IPS-NIHi7 (cell line): ENCODE measurements at regions not wholly inside any gene's neighbourhood (a gene's known extent, or its start where the extent isn't known, plus 50 kb on each side); places are given as distances from the start of the nearest gene placed in this dataset.
A peak's percentile ranks its signal among the peaks of the same experiment; 100 is the strongest.

Experiments used
- DNase-seq: peaks from one replicate; pipeline ENCODE4 v3.0.0; 2012; ENCODE audit warnings: mixed read lengths; ENCODE audit errors: extremely low spot score

- no peak for DNase-seq
Observed at GRCh38 chr21:22892028-22892427, 1893.8 kb downstream of the NCAM2 start.

- no peak for DNase-seq
Observed at GRCh38 chr21:22892740-22893139, 1894.5 kb downstream of the NCAM2 start.

GRCh38 chr21:22898051-22898665 is 1899.9 kb downstream of the NCAM2 start:
- no peak for DNase-seq

GRCh38 chr21:22900490-22900889 is 1902.3 kb downstream of the NCAM2 start:
- no peak for DNase-seq

GRCh38 chr21:22903851-22904250 is 1905.6 kb downstream of the NCAM2 start:
- DNase-seq, result no peak

GRCh38 chr21:22904385-22904784 is 1906.2 kb downstream of the NCAM2 start:
- DNase-seq, result no peak

GRCh38 chr21:22925032-22925431 is 1926.8 kb downstream of the NCAM2 start:
- DNase-seq, result no peak

- DNase-seq, result no peak
Observed at GRCh38 chr21:22927469-22927868, 1929.3 kb downstream of the NCAM2 start.

GRCh38 chr21:22941779-22942490 is 1943.7 kb downstream of the NCAM2 start:
- DNase-seq, result no peak

- DNase-seq, result no peak
Observed at GRCh38 chr21:22955559-22955958, 1957.3 kb downstream of the NCAM2 start.

GRCh38 chr21:22961258-22961657 is 1963.0 kb downstream of the NCAM2 start:
- no peak for DNase-seq

- peak; percentile 6 for DNase-seq
Observed at GRCh38 chr21:22965455-22966135, 1967.4 kb downstream of the NCAM2 start.

GRCh38 chr21:22981819-22982218 is 1983.6 kb downstream of the NCAM2 start:
- DNase-seq, result no peak

GRCh38 chr21:22993144-22993543 is 1994.9 kb downstream of the NCAM2 start:
- DNase-seq, result no peak

- DNase-seq, result no peak
Observed at GRCh38 chr21:22993822-22994574, 1995.8 kb downstream of the NCAM2 start.

- no peak for DNase-seq
Observed at GRCh38 chr21:23003951-23004350, 2005.7 kb downstream of the NCAM2 start.

- DNase-seq, result no peak
Observed at GRCh38 chr21:23008601-23009202, 2010.5 kb downstream of the NCAM2 start.

GRCh38 chr21:23009360-23009759 is 2011.2 kb downstream of the NCAM2 start:
- no peak for DNase-seq

GRCh38 chr21:23014021-23014420 is 2015.8 kb downstream of the NCAM2 start:
- no peak for DNase-seq

GRCh38 chr21:23016617-23017016 is 2018.4 kb downstream of the NCAM2 start:
- peak; percentile 10 for DNase-seq

GRCh38 chr21:23017989-23018388 is 2019.8 kb downstream of the NCAM2 start:
- DNase-seq, result no peak

- DNase-seq, result no peak
Observed at GRCh38 chr21:23020969-23021368, 2022.8 kb downstream of the NCAM2 start.
